ENCODE measurements at regions not wholly inside any gene's neighbourhood (a gene's known extent, or its start where the extent isn't known, plus 50 kb on each side); places are given as distances from the start of the nearest gene placed in this dataset.

- TF ChIP-seq, protein P1, sequence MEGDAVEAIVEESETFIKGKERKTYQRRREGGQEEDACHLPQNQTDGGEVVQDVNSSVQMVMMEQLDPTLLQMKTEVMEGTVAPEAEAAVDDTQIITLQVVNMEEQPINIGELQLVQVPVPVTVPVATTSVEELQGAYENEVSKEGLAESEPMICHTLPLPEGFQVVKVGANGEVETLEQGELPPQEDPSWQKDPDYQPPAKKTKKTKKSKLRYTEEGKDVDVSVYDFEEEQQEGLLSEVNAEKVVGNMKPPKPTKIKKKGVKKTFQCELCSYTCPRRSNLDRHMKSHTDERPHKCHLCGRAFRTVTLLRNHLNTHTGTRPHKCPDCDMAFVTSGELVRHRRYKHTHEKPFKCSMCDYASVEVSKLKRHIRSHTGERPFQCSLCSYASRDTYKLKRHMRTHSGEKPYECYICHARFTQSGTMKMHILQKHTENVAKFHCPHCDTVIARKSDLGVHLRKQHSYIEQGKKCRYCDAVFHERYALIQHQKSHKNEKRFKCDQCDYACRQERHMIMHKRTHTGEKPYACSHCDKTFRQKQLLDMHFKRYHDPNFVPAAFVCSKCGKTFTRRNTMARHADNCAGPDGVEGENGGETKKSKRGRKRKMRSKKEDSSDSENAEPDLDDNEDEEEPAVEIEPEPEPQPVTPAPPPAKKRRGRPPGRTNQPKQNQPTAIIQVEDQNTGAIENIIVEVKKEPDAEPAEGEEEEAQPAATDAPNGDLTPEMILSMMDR (conservative IDR thresholded peaks at IDR 0.05): no peak
- TF ChIP-seq ZFX (IDR thresholded peaks at IDR 0.05): no peak
Observed at GRCh38 chr4:115228851-115229250, 115.4 kb upstream of the NDST4 start.

All from C4-2B (cell line).